ENCODE measurements at regions not wholly inside any gene's neighbourhood (a gene's known extent, or its start where the extent isn't known, plus 50 kb on each side); places are given as distances from the start of the nearest gene placed in this dataset.

- peak; percentile 13 for DNase-seq
These were observed 426.4 kb downstream of the TYW1 start for GRCh38 chr7:67423065-67423464.

- DNase-seq, result no peak
These were observed 430.0 kb downstream of the TYW1 start for GRCh38 chr7:67426654-67427053.

- DNase-seq, result no peak
These were observed 433.1 kb downstream of the TYW1 start for GRCh38 chr7:67429735-67430134.

GRCh38 chr7:67432536-67433234 is 436.1 kb downstream of the TYW1 start:
- DNase-seq, result no peak

GRCh38 chr7:67435894-67436535 is 439.4 kb downstream of the TYW1 start:
- DNase-seq, result no peak

- DNase-seq, result no peak
These were observed 441.7 kb downstream of the TYW1 start for GRCh38 chr7:67438198-67438882.

GRCh38 chr7:67438913-67439505 is 442.4 kb downstream of the TYW1 start:
- DNase-seq, result no peak

GRCh38 chr7:67440321-67440720 is 443.7 kb downstream of the TYW1 start:
- DNase-seq, result no peak

GRCh38 chr7:67445728-67446127 is 449.1 kb downstream of the TYW1 start:
- no peak for DNase-seq

GRCh38 chr7:67447297-67447696 is 450.7 kb downstream of the TYW1 start:
- DNase-seq, result no peak

GRCh38 chr7:67448271-67448670 is 451.6 kb downstream of the TYW1 start:
- DNase-seq, result no peak

- DNase-seq, result no peak
These were observed 453.5 kb downstream of the TYW1 start for GRCh38 chr7:67450171-67450570.

- no peak for DNase-seq
These were observed 454.7 kb downstream of the TYW1 start for GRCh38 chr7:67451306-67451705.

GRCh38 chr7:67452516-67453026 is 455.9 kb downstream of the TYW1 start:
- DNase-seq, result no peak

GRCh38 chr7:67453580-67454380 is 457.1 kb downstream of the TYW1 start:
- no peak for DNase-seq

- DNase-seq, result no peak
These were observed 458.9 kb downstream of the TYW1 start for GRCh38 chr7:67455508-67455907.

- DNase-seq, result no peak
These were observed 466.2 kb downstream of the TYW1 start for GRCh38 chr7:67462781-67463191.

GRCh38 chr7:67463316-67463715 is 466.7 kb downstream of the TYW1 start:
- no peak for DNase-seq

GRCh38 chr7:67463983-67464382 is 467.4 kb downstream of the TYW1 start:
- no peak for DNase-seq

GRCh38 chr7:67466109-67466508 is 469.5 kb downstream of the TYW1 start:
- no peak for DNase-seq

GRCh38 chr7:67470256-67470751 is 473.7 kb downstream of the TYW1 start:
- peak; percentile 2 for DNase-seq

GRCh38 chr7:67475293-67475692 is 478.7 kb downstream of the TYW1 start:
- no peak for DNase-seq
